ENCODE measurements at regions not wholly inside any gene's neighbourhood (a gene's known extent, or its start where the extent isn't known, plus 50 kb on each side); places are given as distances from the start of the nearest gene placed in this dataset.
"Not testable (repeated sequence)": the region's sequence is repeated elsewhere in the genome, so short reads cannot be mapped to it uniquely, and the experiment has no call there.

GRCh38 chr2:88999365-88999764 is 307.9 kb downstream of the RPIA start:
- H3K4me3 ChIP-seq (ENCODE audit: low read length), result no peak overlapping the region
- TF ChIP-seq, protein P1, sequence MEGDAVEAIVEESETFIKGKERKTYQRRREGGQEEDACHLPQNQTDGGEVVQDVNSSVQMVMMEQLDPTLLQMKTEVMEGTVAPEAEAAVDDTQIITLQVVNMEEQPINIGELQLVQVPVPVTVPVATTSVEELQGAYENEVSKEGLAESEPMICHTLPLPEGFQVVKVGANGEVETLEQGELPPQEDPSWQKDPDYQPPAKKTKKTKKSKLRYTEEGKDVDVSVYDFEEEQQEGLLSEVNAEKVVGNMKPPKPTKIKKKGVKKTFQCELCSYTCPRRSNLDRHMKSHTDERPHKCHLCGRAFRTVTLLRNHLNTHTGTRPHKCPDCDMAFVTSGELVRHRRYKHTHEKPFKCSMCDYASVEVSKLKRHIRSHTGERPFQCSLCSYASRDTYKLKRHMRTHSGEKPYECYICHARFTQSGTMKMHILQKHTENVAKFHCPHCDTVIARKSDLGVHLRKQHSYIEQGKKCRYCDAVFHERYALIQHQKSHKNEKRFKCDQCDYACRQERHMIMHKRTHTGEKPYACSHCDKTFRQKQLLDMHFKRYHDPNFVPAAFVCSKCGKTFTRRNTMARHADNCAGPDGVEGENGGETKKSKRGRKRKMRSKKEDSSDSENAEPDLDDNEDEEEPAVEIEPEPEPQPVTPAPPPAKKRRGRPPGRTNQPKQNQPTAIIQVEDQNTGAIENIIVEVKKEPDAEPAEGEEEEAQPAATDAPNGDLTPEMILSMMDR (IDR thresholded peaks at IDR 0.05; ENCODE audit: insufficient read depth, low read depth, low read length, missing control alignments), result no peak
- DNase-seq (ENCODE audit: low read depth), result no peak

DNA sequence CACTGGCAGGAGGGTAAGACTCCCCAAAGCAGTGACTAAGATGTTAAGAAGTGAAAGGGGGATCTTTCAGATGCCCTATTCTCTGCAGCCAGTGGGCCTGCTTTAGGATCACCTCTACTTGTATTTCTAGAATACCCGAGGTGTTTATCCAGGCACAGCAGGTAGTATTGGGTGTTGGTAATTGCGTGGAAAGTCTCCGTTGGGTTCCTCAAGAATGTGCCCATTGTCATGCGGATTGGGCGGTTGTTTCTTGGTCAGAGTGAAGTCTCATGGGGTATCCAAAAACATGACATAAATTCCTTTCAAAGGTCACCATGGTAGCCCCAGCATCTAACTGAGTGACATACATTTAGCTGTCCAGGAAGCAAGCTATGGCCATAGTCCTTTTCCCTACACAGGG is 308.8 kb downstream of the RPIA start:
- H3K4me3 ChIP-seq (ENCODE audit: low read length), result no peak overlapping the region
- TF ChIP-seq, protein P1 (IDR thresholded peaks at IDR 0.05; ENCODE audit: insufficient read depth, low read depth, low read length, missing control alignments), result no peak
- DNase-seq (ENCODE audit: low read depth), result no peak

- not testable (repeated sequence) for DNase-seq (ENCODE audit: low read depth); H3K4me3 ChIP-seq (ENCODE audit: low read length)
Observed at GRCh38 chr2:89004238-89004637, 312.8 kb downstream of the RPIA start.

DNA sequence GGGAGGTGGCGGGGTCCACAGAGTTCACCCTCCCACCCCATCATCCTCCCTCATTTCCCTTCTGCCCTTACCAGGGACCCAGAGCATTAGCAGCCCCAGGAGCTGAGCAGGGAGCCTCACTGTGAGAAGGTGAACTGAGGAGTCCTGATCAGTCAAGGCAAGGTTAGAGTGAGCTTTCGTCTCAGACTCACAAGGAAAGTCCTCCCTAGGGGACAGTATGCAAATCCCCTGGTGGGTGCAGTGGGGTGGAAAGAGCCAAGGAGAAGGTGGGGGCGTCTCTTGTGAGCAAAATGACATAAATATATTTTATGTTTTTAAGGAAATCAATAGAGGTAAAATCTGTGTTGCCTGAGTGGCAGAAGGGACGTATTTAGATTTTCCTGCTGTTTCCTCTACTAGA is 329.1 kb downstream of the RPIA start:
- not testable (repeated sequence) for DNase-seq (ENCODE audit: low read depth); H3K4me3 ChIP-seq (ENCODE audit: low read length)

- H3K4me3 ChIP-seq (ENCODE audit: low read length); DNase-seq (ENCODE audit: low read depth): not testable (repeated sequence)
Observed at GRCh38 chr2:89026296-89026695, 334.8 kb downstream of the RPIA start.

- not testable (repeated sequence) for DNase-seq (ENCODE audit: low read depth); H3K4me3 ChIP-seq (ENCODE audit: low read length)
Observed at GRCh38 chr2:89027115-89027514, 335.6 kb downstream of the RPIA start.

DNA sequence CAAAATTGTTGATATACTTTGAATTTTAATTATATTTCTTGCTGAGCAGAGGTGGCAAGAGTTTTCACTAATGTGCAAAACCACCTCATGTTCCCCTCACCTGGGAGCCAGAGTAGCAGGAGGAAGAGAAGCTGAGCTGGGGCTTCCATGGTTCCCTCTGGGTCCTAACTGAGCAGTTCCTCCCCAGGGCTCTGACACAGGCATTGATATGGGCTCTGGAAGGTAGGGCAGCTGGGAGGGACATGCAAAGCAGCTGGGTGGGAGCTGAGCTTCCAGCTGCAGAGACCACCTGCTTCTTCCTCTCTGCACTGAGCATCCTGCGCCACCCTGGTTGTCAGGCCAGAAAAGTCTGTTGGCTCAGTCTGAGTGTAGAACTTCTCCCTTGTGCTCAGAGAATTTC is 336.1 kb downstream of the RPIA start:
- H3K4me3 ChIP-seq (ENCODE audit: low read length); DNase-seq (ENCODE audit: low read depth): not testable (repeated sequence)

- not testable (repeated sequence) for DNase-seq (ENCODE audit: low read depth); H3K4me3 ChIP-seq (ENCODE audit: low read length)
Observed at GRCh38 chr2:89029257-89029656, 337.8 kb downstream of the RPIA start.

DNA sequence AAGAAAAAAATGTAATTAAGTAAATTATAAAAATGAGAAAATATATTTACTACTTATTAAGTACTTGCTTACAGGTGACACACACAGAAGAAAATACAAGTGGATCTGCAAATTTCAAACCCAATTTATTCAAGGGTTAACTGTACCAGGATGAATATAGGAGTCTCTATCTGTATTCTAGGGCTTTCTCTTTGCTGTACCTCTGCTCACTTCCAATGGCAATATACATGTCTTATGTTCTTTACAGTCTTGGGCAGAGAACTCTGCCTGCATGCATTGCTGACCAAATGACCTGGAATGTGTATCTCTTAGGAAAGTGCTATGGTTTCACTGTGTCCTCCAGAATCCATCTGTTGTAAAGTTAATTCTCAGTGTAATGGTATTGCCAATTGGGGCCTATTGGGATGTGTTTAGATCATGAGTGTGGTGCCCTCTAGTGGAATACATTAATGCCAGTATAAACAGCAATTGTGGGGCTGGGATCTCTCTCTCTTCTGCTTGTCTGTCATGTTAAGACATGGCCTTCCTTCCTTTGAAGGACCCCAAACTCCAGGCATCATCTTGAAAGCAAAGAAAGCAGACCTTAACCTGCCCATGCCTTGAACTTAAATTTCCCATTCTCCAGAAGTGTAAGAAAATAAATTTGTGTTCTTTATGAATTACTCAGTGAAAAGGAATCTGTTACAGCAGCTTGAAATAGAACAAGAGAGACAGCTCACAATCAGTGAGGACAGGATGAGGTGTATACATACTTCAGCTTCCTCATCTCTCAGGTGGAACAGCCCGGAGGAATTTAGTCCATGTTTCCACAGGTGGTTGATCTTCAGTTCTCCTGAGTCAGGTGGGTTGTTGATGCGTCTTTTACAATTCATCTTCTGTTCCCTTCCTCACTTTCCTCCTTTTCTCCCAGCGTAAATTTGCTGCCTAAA is 356.9 kb downstream of the RPIA start:
- TF ChIP-seq, protein P1 (IDR thresholded peaks at IDR 0.05; ENCODE audit: insufficient read depth, low read depth, low read length, missing control alignments), result peak; percentile 43
- not testable (repeated sequence) for H3K4me3 ChIP-seq (ENCODE audit: low read length)
- DNase-seq (ENCODE audit: low read depth), result peak; percentile 39

- DNase-seq (ENCODE audit: low read depth); H3K4me3 ChIP-seq (ENCODE audit: low read length): not testable (repeated sequence)
Observed at GRCh38 chr2:89058616-89059015, 367.1 kb downstream of the RPIA start.

GRCh38 chr2:89061174-89061573 is 369.7 kb downstream of the RPIA start:
- not testable (repeated sequence) for H3K4me3 ChIP-seq (ENCODE audit: low read length); DNase-seq (ENCODE audit: low read depth)

- not testable (repeated sequence) for DNase-seq (ENCODE audit: low read depth); H3K4me3 ChIP-seq (ENCODE audit: low read length)
Observed at GRCh38 chr2:89076771-89077170, 385.3 kb downstream of the RPIA start.

DNA sequence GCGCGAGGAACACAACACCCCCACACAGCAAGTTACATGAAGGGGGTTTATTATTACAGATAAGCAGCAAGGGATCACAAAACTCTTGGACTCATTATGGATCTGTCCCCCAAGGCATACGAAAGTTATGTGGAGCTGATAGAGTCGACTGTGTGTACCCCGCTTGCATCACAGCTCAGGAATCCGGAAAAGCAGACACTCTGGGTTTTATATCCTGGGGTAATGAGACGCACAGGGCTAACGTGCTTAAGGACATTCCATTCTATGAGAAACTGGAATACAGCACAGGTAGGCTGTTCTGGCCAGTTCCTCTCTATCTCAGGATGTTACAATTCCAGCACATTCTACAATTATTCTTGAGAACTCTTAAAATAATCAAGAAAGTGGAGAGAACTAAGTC is 401.4 kb downstream of the RPIA start:
- DNase-seq (ENCODE audit: low read depth); H3K4me3 ChIP-seq (ENCODE audit: low read length): not testable (repeated sequence)

DNA sequence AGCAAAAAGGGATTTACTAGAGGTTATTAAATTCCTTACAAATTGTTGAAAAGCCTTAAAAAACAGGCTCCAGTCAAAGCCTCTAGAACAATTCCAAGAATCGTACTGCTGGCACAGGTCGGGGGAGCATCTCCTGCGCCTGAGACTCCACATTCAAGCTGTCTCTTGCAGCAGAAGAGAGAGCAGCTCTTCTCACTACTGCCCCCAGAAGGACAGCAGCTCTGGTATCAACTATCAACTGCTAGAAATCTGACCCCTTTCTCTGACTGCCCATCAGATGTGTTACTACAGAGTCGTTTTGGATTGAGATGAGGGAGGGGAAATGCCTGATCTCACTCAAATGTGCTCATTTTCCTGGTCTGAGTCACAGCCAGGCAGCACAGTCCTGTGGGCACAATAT is 403.6 kb downstream of the RPIA start:
- DNase-seq (ENCODE audit: low read depth); H3K4me3 ChIP-seq (ENCODE audit: low read length): not testable (repeated sequence)

- not testable (repeated sequence) for DNase-seq (ENCODE audit: low read depth); H3K4me3 ChIP-seq (ENCODE audit: low read length)
Observed at GRCh38 chr2:89102587-89102986, 411.1 kb downstream of the RPIA start.

DNA sequence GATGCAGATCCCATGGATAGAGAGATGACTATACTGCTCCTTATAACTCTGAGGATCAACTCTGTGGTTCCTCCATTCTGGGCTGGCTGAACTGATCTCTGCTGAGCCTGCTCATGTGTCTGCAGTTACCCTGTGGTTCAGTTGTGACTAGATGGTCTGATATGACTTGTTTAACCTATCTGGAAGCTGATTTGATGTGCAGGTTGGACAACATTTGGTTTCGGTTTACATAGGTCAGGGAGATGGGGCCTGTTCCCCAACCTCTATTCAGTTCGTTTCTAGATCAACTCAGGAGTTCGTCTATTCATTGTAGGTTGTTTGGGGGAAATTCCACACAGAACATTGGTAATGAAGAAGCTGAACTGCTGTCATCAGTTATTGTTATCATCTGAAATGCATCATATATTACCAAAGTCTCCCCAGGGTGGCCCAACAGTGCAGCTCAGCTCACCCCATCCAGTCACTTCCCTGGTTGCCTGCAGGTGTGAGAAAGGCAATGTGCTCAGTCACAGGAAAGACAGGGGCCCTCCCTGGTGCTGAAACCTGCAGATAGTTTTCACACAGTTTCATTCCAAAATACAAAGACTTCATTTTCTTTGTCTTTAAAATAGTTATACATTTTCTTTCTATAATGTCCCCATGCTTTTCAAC is 415.0 kb downstream of the RPIA start:
- DNase-seq (ENCODE audit: low read depth); H3K4me3 ChIP-seq (ENCODE audit: low read length): not testable (repeated sequence)
